Common myeloid progenitor, CD34-positive (primary cell): ENCODE measurements at regions not wholly inside any gene's neighbourhood (a gene's known extent, or its start where the extent isn't known, plus 50 kb on each side); places are given as distances from the start of the nearest gene placed in this dataset.
A peak's percentile ranks its signal among the peaks of the same experiment; 100 is the strongest.

Source experiments
- CTCF ChIA-PET: fragments of 350-600 bp; sonication (Branson Sonifier 250); formaldehyde crosslinking; loops from one replicate; lab custom pipeline; 2021; ENCODE audit warnings: antibody characterized with exemption; lab: Charles Lee
- POLR2A ChIA-PET: fragments of 350-600 bp; sonication (Branson Sonifier 250); formaldehyde crosslinking; loops from one replicate; lab custom pipeline; 2021; ENCODE audit warnings: antibody characterized with exemption; lab: Charles Lee
- DNase-seq, 3 donors: peaks; one replicate each; pipeline versions ENCODE4 v3.0.0 to v3.0.0-alpha.2; 2013
- H3K27ac ChIP-seq, 2 experiments: 1 replicate in 1 of 2; 2 replicates in 1 of 2; pipeline ENCODE4 v1.7.0; 2013; ENCODE audit warnings: inconsistent platforms in 2 of 2, low read length in 2 of 2, mild to moderate bottlenecking in 2 of 2, low read depth in 1 of 2, moderate library complexity in 1 of 2; ENCODE audit not compliant: severe bottlenecking in 2 of 2, insufficient read depth in 1 of 2, poor library complexity in 1 of 2
- H3K27me3 ChIP-seq, 5 experiments: replicated peaks in 2 of 5; 1 replicate in 3 of 5; 2 replicates in 2 of 5; pipeline versions ENCODE4 v1.6.1 to v1.7.0; 2013; ENCODE audit warnings: low read length in 4 of 5, mild to moderate bottlenecking in 2 of 5, moderate library complexity in 2 of 5, inconsistent platforms in 1 of 5; ENCODE audit not compliant: insufficient read depth in 5 of 5, control insufficient read depth in 4 of 5
- H3K36me3 ChIP-seq, 4 experiments: 1 replicate in 2 of 4; 2 replicates in 2 of 4; pipeline versions ENCODE4 v1.6.1 to v1.7.0; 2013; ENCODE audit warnings: low read length in 3 of 4, control low read depth in 1 of 4, mild to moderate bottlenecking in 1 of 4; ENCODE audit not compliant: control insufficient read depth in 4 of 4, insufficient read depth in 4 of 4
- H3K4me1 ChIP-seq, 4 experiments: 1 replicate in 3 of 4; 2 replicates in 1 of 4; pipeline versions ENCODE4 v1.6.1 to v1.7.1; 2013; ENCODE audit warnings: low read length in 3 of 4, mild to moderate bottlenecking in 3 of 4, control low read depth in 1 of 4, inconsistent platforms in 1 of 4, moderate library complexity in 1 of 4; ENCODE audit not compliant: control insufficient read depth in 4 of 4, insufficient read depth in 4 of 4; ENCODE audit errors: control extremely low read depth in 1 of 4
- H3K4me3 ChIP-seq, 7 experiments: 1 replicate in 4 of 7; 2 replicates in 3 of 7; pipeline versions ENCODE4 v1.5.1 to v1.7.0; 2013; ENCODE audit warnings: mild to moderate bottlenecking in 7 of 7, low read length in 6 of 7, moderate library complexity in 6 of 7, inconsistent platforms in 2 of 7, low read depth in 2 of 7, control low read depth in 1 of 7; ENCODE audit not compliant: insufficient read depth in 4 of 7, control insufficient read depth in 1 of 7; ENCODE audit errors: extremely low read depth in 1 of 7
- H3K9me3 ChIP-seq, 5 experiments: 1 replicate in 4 of 5; 2 replicates in 1 of 5; pipeline versions ENCODE4 v1.6.1 to v1.7.1; 2013; ENCODE audit warnings: low read length in 4 of 5, mild to moderate bottlenecking in 2 of 5, inconsistent platforms in 1 of 5, low read depth in 1 of 5, moderate library complexity in 1 of 5; ENCODE audit not compliant: control insufficient read depth in 4 of 5, insufficient read depth in 2 of 5; ENCODE audit errors: control extremely low read depth in 1 of 5
- WGBS: methylation state at CpG from one replicate; pipeline ENCODE4 v1.1.5; 2013; ENCODE audit not compliant: insufficient coverage; 5-methylcytosine and 5-hydroxymethylcytosine counted together

DNA sequence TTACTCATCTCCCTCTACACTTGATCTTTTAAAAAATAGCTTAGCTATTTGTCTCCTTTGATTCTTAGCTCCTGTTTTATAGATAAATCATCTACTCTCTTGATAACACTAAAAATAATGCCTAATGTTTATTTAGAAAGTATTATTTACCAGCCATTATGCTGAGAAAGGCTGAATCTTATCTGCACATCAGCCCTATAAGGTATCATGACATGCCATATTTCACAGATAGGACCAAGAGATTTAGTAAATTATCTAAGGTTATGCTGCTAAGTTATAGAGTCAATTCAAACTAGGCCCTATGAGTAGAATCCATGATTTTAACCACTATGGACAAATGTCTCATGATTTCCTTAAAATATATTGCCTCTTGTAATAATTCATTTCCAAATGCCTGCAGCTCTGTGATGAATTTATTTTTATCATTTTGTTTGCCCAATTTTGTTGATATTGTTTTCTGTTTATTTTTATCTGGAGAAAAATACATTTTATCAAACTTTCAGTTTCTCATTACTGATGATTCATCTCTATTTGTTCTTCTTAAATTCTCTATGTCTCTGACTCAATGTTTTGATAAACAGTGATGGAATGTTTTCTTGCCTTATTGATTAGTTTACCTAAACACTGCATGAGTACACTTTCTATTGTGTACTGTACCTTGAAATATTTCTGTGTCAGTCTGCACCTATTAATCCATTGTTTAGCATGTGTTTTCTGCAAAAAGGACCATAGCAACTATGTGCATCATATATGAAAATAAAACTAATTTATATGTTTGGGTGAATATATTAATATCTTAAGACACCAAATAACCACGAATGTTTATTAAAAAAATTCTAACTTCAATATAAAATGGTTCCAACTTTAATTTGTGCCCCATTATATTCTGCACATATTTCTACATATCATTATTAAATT, 300.8 kb downstream of the CDH9 start:
- H3K36me3 ChIP-seq, result no peaks in the 10 kb centered on the region
- ChIA-PET CTCF (no interaction called here), POLR2A (no interaction called here)
- H3K27me3 ChIP-seq, result no peaks in the 10 kb centered on the region
- no peaks in the 10 kb centered on the region for H3K4me1 ChIP-seq
- H3K9me3 ChIP-seq, result peaks cover 0 to 1% (median 0%) of the 10 kb centered on the region in 5 experiments
- no peak for DNase-seq
- H3K27ac ChIP-seq, result no peak overlapping the region
- no CpG with 5 or more reads among the region's 1 CpG for WGBS
- H3K4me3 ChIP-seq, result no peak overlapping the region

- no peak overlapping the region for H3K27ac ChIP-seq
- ChIA-PET CTCF (no interaction called here), POLR2A (interaction anchor here (0.7 kb wide), 1 partner anchor 1765 kb away, joined by 3 read pairs; no protein-coding TSS in a partner anchor)
- no peak for DNase-seq
- H3K9me3 ChIP-seq, result no peaks in the 10 kb centered on the region
- no peaks in the 10 kb centered on the region for H3K4me1 ChIP-seq
- H3K36me3 ChIP-seq, result no peaks in the 10 kb centered on the region
- no peaks in the 10 kb centered on the region for H3K27me3 ChIP-seq
- no peak overlapping the region for H3K4me3 ChIP-seq
- 100% methylated on average over 3 of the region's 3 CpGs for WGBS
Observed at GRCh38 chr5:26727916-26728315, 310.5 kb downstream of the CDH9 start.

GRCh38 chr5:26719803-26720202, 318.6 kb downstream of the CDH9 start:
- H3K27ac ChIP-seq, result no peak overlapping the region
- DNase-seq, result no peak
- H3K36me3 ChIP-seq, result no peaks in the 10 kb centered on the region
- H3K4me1 ChIP-seq, result no peaks in the 10 kb centered on the region
- H3K9me3 ChIP-seq, result no peaks in the 10 kb centered on the region
- ChIA-PET POLR2A (no interaction called here), CTCF (no interaction called here)
- no peaks in the 10 kb centered on the region for H3K27me3 ChIP-seq
- no peak overlapping the region for H3K4me3 ChIP-seq

GRCh38 chr5:26700759-26701384, 337.5 kb downstream of the CDH9 start:
- POLR2A ChIA-PET, result no interaction called here
- H3K36me3 ChIP-seq, result no peaks in the 10 kb centered on the region
- DNase-seq, result peak; percentile 21 to 68 (median 66)
- no peaks in the 10 kb centered on the region for H3K9me3 ChIP-seq
- H3K27ac ChIP-seq, result no peak overlapping the region
- CTCF ChIA-PET, result interaction anchor here (0.9 to 1.0 kb wide), 2 partner anchors 9 to 677 kb away, joined by 3 read pairs; no protein-coding TSS in a partner anchor
- H3K27me3 ChIP-seq, result no peaks in the 10 kb centered on the region
- WGBS, result no CpG with 5 or more reads among the region's 2 CpGs
- H3K4me1 ChIP-seq, result no peaks in the 10 kb centered on the region
- no peak overlapping the region for H3K4me3 ChIP-seq

GRCh38 chr5:26692952-26693351, 345.4 kb downstream of the CDH9 start:
- 90% methylated on average over 3 of the region's 5 CpGs for WGBS
- Histone ChIP-seq H3K27me3 (no peaks in the 10 kb centered on the region), H3K4me3 (no peak overlapping the region), H3K27ac (no peak overlapping the region), H3K36me3 (no peaks in the 10 kb centered on the region), H3K9me3 (no peaks in the 10 kb centered on the region), H3K4me1 (no peaks in the 10 kb centered on the region)
- ChIA-PET POLR2A (no interaction called here), CTCF (no interaction called here)
- no peak for DNase-seq

DNA sequence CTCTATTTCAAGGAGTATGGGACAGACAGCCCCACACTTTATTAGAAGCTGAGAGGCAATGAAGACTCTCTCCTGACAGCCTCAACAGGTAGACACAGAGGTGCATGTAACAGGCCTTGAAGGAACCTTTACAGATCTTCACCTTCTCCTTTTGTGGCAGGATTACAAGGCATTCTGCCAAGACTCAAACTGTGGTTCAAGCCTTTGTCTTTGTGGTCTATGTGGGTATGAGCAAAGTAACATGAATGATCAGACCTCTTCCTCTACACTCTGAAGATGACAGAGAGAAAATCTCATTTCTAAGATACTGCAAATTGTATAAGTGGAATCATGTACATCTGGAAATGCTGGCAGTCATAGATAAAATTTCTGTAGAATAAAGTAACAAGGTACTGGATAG, 346.9 kb downstream of the CDH9 start:
- Histone ChIP-seq H3K27me3 (no peaks in the 10 kb centered on the region), H3K4me1 (no peaks in the 10 kb centered on the region), H3K9me3 (no peaks in the 10 kb centered on the region), H3K36me3 (no peaks in the 10 kb centered on the region), H3K27ac (no peak overlapping the region), H3K4me3 (no peak overlapping the region)
- ChIA-PET POLR2A (no interaction called here), CTCF (no interaction called here)
- DNase-seq, result peak in 2 of 3 donors; percentile 66 to 68

- no peak for DNase-seq
- H3K27me3 ChIP-seq, result no peaks in the 10 kb centered on the region
- H3K4me1 ChIP-seq, result no peaks in the 10 kb centered on the region
- POLR2A ChIA-PET, result no interaction called here
- H3K27ac ChIP-seq, result no peak overlapping the region
- no peaks in the 10 kb centered on the region for H3K9me3 ChIP-seq
- H3K4me3 ChIP-seq, result no peak overlapping the region
- H3K36me3 ChIP-seq, result no peaks in the 10 kb centered on the region
- CTCF ChIA-PET, result no interaction called here
- WGBS, result no CpG with 5 or more reads among the region's 1 CpG
Observed at GRCh38 chr5:26690511-26690910, 347.9 kb downstream of the CDH9 start.
